ENCODE measurements at regions not wholly inside any gene's neighbourhood (a gene's known extent, or its start where the extent isn't known, plus 50 kb on each side); places are given as distances from the start of the nearest gene placed in this dataset.

GRCh38 chr10:78956391-78956790, 112.4 kb upstream of the ZMIZ1 start:
- TF ChIP-seq TAF1 (IDR thresholded peaks at IDR 0.05; ENCODE audit: borderline replicate concordance, low read depth, low read length) = no peak
- no peak for TF ChIP-seq FOXJ3 (CRISPR knock-in tag; IDR thresholded peaks at IDR 0.05)
- no peak for TF ChIP-seq TEAD4 (IDR thresholded peaks at IDR 0.05; ENCODE audit: borderline replicate concordance, insufficient read depth)
- TF ChIP-seq RXRA (IDR thresholded peaks at IDR 0.05; ENCODE audit: borderline replicate concordance, low read depth) = no peak
